Mammary epithelial cell (primary cell): ENCODE measurements at regions not wholly inside any gene's neighbourhood (a gene's known extent, or its start where the extent isn't known, plus 50 kb on each side); places are given as distances from the start of the nearest gene placed in this dataset.

ENCODE experiments used
- EZH2 ChIP-seq: IDR thresholded peaks from 2 replicates; pipeline ENCODE4 v1.6.1; 2012; ENCODE audit warnings: low read length, inconsistent platforms, borderline replicate concordance
- TF ChIP-seq, protein P1 (sequence below), 2 donors: IDR thresholded peaks in 1 of 2; conservative IDR thresholded peaks in 1 of 2; 2 replicates each; pipeline ENCODE4 v1.5.1; 2011 to 2012; ENCODE audit warnings: inconsistent platforms in 2 of 2, low read length in 2 of 2, mild to moderate bottlenecking in 2 of 2, control low read depth in 1 of 2, low read depth in 1 of 2; ENCODE audit not compliant: insufficient read depth in 1 of 2; ENCODE audit errors: extremely low read depth in 1 of 2

DNA sequence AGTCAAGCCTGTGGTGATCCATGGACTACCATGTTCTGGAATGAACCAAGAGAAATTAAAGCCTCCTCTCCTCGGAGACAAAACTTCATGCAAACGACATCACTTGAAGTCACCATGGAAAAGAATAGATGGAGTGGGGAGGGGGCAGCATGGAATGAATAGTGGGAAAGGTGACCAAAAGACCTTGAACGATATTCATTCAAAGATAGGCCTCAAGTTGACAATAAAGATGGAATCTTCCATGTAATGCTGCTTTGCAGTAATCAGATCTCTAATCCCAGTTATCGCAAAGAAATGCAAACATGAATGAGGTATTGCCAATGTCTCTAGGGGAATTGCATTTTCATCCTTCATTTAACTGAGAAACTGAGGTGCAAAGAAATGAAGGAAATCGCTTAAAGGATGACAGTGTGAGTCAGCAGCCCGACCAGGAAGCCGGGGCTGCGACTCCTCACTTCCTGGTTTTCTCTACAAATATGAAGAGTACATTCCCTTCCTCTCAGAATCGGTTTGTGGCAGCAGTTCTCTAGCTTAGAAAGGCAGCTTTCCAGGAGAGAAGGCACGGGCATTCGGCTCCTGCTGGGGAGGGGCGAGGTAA lies 65.6 kb upstream of the RREB1 start:
- TF ChIP-seq, protein P1, sequence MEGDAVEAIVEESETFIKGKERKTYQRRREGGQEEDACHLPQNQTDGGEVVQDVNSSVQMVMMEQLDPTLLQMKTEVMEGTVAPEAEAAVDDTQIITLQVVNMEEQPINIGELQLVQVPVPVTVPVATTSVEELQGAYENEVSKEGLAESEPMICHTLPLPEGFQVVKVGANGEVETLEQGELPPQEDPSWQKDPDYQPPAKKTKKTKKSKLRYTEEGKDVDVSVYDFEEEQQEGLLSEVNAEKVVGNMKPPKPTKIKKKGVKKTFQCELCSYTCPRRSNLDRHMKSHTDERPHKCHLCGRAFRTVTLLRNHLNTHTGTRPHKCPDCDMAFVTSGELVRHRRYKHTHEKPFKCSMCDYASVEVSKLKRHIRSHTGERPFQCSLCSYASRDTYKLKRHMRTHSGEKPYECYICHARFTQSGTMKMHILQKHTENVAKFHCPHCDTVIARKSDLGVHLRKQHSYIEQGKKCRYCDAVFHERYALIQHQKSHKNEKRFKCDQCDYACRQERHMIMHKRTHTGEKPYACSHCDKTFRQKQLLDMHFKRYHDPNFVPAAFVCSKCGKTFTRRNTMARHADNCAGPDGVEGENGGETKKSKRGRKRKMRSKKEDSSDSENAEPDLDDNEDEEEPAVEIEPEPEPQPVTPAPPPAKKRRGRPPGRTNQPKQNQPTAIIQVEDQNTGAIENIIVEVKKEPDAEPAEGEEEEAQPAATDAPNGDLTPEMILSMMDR (conservative IDR thresholded peaks at IDR 0.05 in 1 of 2, IDR thresholded peaks at IDR 0.05 in 1 of 2; ENCODE audit: extremely low read depth in 1 of 2, insufficient read depth in 1 of 2, low read depth in 1 of 2, low read length in 2 of 2): no peak
- TF ChIP-seq EZH2: no peak
